Stimulated activated CD4-positive, alpha-beta T cell treated with anti-CD3 and anti-CD28 coated beads, Interleukin-1b, Interleukin-23, amount 100 ng/mL, for 48 hours (primary cell): ENCODE measurements at regions not wholly inside any gene's neighbourhood (a gene's known extent, or its start where the extent isn't known, plus 50 kb on each side); places are given as distances from the start of the nearest gene placed in this dataset.

Experiments used
- DNase-seq: peaks from one replicate; pipeline ENCODE4 v3.0.0-alpha.2; 2020

- no peak for DNase-seq
These were observed 247.6 kb downstream of the BRD1 start for GRCh38 chr22:49580024-49580423.

- DNase-seq: no peak
These were observed 250.3 kb downstream of the BRD1 start for GRCh38 chr22:49577168-49578060.

GRCh38 chr22:49576241-49577141 is 251.2 kb downstream of the BRD1 start:
- no peak for DNase-seq

- DNase-seq: no peak
These were observed 252.0 kb downstream of the BRD1 start for GRCh38 chr22:49575703-49576081.

GRCh38 chr22:49574881-49575702 is 252.6 kb downstream of the BRD1 start:
- DNase-seq: no peak

- DNase-seq: no peak
These were observed 253.3 kb downstream of the BRD1 start for GRCh38 chr22:49574205-49574880.

- no peak for DNase-seq
These were observed 254.4 kb downstream of the BRD1 start for GRCh38 chr22:49573109-49573765.

GRCh38 chr22:49571326-49571725 is 256.3 kb downstream of the BRD1 start:
- DNase-seq: no peak

- DNase-seq: no peak
These were observed 257.4 kb downstream of the BRD1 start for GRCh38 chr22:49570032-49570848.

- no peak for DNase-seq
These were observed 258.2 kb downstream of the BRD1 start for GRCh38 chr22:49569286-49570031.

- no peak for DNase-seq
These were observed 258.9 kb downstream of the BRD1 start for GRCh38 chr22:49568751-49569285.

GRCh38 chr22:49567899-49568750 is 259.5 kb downstream of the BRD1 start:
- no peak for DNase-seq

GRCh38 chr22:49566693-49567092 is 261.0 kb downstream of the BRD1 start:
- no peak for DNase-seq

GRCh38 chr22:49566141-49566541 is 261.5 kb downstream of the BRD1 start:
- DNase-seq: no peak

GRCh38 chr22:49565516-49565855 is 262.2 kb downstream of the BRD1 start:
- DNase-seq: no peak

GRCh38 chr22:49564666-49565515 is 262.8 kb downstream of the BRD1 start:
- DNase-seq: no peak

GRCh38 chr22:49564054-49564453 is 263.6 kb downstream of the BRD1 start:
- no peak for DNase-seq

- no peak for DNase-seq
These were observed 264.9 kb downstream of the BRD1 start for GRCh38 chr22:49562685-49563249.
